ENCODE measurements at regions not wholly inside any gene's neighbourhood (a gene's known extent, or its start where the extent isn't known, plus 50 kb on each side); places are given as distances from the start of the nearest gene placed in this dataset.

DNA sequence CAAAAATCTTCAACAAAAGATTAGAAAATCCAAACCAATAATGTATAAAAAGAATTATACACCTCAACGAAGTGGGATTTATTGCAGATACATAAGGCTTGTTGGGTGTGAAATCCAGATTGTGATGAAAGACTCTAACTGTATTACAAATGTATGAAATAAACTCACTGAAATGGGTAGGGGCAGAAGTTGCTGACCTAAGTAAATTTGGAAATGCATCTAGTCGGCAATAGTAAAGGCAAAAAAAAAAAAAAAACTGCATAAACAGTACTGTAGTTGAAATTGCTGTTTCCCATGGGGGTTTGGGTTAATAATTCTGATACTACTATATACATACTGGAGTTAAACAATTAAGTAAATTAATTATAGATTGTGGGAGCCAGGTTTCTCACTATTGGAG, 130.7 kb upstream of the MAGEB18 start:
- H3K27ac Mint-ChIP-seq, result no peak overlapping the region
- H3K4me3 Mint-ChIP-seq, result no peak overlapping the region
- H3K27me3 Mint-ChIP-seq, result no peaks in the 10 kb centered on the region
- DNase-seq (no peak), ATAC-seq (no peak)
- no peaks in the 10 kb centered on the region for H3K9me3 Mint-ChIP-seq
- H3K4me1 Mint-ChIP-seq, result no peaks in the 10 kb centered on the region

DNA sequence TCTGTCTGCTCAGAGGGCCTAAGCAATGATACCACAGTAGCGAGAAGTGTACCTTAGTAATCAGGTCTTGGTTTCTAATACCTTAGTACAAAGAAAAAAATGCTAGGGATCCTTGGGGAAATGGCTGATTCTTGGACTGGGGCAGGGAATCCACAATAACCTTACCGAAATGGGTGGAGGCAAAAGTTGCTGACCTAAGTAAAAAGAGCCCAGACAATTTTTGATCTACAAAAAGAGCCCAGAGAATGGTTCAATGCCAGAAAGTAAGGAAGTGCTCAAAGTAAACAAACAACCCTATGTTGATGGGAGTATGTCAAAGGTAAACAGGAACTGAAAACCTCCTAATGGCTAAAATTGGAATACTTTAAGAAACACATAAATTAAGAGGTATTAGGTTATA, 130.1 kb upstream of the MAGEB18 start:
- H3K4me3 Mint-ChIP-seq, result no peak overlapping the region
- H3K9me3 Mint-ChIP-seq, result no peaks in the 10 kb centered on the region
- H3K4me1 Mint-ChIP-seq, result no peaks in the 10 kb centered on the region
- ATAC-seq, result no peak
- no peak for DNase-seq
- no peak overlapping the region for H3K27ac Mint-ChIP-seq
- H3K27me3 Mint-ChIP-seq, result no peaks in the 10 kb centered on the region

DNA sequence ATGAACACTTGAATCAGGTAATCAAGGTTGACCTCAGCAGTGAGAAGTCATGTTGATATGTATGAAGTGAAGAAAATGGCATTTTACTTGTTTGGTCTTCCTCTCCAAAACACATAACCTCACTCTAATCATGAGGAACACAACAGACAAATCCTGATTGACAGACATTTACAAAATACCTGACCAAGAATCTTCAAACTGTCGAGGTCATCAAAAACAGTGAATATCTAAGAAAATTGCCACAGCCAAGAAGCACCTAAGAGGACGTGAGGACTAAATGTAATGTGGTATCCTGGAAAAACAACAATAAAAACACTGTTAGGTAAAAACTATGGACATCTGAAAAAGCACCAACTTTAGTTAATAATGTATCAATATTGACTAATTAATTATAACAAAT, 129.5 kb upstream of the MAGEB18 start:
- Mint-ChIP-seq H3K9me3 (no peaks in the 10 kb centered on the region), H3K4me1 (no peaks in the 10 kb centered on the region), H3K4me3 (no peak overlapping the region), H3K27ac (no peak overlapping the region), H3K27me3 (no peaks in the 10 kb centered on the region)
- no peak for DNase-seq
- ATAC-seq, result no peak

DNA sequence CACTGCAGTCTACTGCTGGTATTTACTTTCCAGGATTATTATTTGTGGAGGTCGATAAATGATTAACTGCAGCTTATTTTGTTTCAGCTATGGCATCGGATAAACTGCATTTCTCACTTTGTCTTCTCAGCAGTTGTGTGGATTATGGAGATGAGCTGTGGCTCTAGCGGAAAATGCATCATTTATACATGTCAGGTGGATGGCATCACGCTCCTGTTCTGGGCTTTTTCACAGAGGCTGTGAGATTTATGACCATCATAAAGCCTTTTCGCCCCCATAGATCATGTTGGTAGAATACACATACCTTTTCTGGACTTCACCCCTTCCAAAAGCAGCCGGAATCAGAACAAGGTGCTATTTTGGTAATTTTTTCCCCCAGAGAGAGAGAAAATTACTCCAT, 118.8 kb upstream of the MAGEB18 start:
- Mint-ChIP-seq H3K4me3 (no peak overlapping the region), H3K4me1 (no peaks in the 10 kb centered on the region), H3K9me3 (peaks cover under 1 to 2% of the 10 kb centered on the region in 2 donors), H3K27me3 (no peaks in the 10 kb centered on the region), H3K27ac (no peak overlapping the region)
- ATAC-seq (no peak), DNase-seq (no peak)

DNA sequence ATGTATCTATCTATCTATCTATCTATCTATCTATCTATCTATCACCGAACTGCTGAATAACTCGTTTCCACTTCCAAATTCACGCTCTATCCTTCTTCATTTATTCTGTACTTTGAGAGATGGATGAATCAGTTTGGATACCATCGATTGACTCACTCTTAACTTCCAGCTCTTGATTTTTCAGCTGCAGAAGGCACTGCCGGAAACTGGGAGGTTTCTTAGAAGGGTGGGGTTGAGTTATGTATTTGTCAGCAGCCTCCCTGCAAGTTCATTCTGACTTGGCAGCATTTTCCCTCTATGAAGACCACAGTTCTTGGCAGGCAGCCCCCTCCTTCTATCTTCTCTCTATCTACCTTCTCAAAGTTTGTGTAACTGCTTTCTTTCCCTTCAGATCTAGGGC, 112.0 kb upstream of the MAGEB18 start:
- no peak for ATAC-seq
- H3K4me1 Mint-ChIP-seq, result no peaks in the 10 kb centered on the region
- H3K4me3 Mint-ChIP-seq, result no peak overlapping the region
- H3K9me3 Mint-ChIP-seq, result no peaks in the 10 kb centered on the region
- DNase-seq, result no peak
- no peaks in the 10 kb centered on the region for H3K27me3 Mint-ChIP-seq
- no peak overlapping the region for H3K27ac Mint-ChIP-seq

DNA sequence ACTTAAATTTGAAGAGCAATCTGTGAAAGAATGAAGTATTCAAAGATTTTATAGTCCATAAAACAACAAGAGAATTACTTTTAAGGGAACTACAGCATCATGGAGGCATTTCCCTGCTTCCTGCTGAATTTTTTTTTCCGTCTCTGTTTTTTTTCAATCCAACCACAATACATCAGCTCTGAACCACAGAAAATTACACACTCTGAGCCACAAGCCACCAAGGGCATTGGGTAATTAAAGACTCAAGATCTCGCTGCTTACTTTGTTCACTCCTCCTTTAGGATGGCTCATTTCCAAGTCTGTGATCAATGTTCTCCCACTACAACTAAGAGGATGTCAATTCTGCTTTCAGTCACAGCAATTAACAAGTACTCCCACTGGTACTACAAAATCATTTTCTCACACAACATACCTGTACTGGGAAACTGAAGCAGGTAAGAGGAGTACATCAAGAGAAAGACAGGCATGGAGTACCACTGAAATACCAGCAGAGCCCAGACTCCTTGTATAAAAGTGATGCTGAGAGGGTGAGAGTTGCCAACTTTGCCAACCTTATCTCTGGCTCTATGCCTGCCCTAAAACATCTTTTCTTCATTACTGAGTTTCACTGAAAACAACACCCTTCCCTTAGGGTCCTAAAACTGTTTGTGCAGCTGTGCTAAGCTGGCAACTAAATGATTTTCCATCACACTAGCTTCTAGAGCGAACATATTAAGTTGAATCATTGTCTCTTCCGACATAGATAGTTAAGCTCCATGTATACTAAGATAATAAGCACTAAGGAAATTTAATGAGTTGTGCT, 105.8 kb upstream of the MAGEB18 start:
- peak overlapping the region in 1 of 2 donors; percentile 54 for H3K27ac Mint-ChIP-seq
- ATAC-seq, result no peak
- no peaks in the 10 kb centered on the region for H3K4me1 Mint-ChIP-seq
- DNase-seq, result no peak
- H3K9me3 Mint-ChIP-seq, result no peaks in the 10 kb centered on the region
- H3K4me3 Mint-ChIP-seq, result no peak overlapping the region
- no peaks in the 10 kb centered on the region for H3K27me3 Mint-ChIP-seq

DNA sequence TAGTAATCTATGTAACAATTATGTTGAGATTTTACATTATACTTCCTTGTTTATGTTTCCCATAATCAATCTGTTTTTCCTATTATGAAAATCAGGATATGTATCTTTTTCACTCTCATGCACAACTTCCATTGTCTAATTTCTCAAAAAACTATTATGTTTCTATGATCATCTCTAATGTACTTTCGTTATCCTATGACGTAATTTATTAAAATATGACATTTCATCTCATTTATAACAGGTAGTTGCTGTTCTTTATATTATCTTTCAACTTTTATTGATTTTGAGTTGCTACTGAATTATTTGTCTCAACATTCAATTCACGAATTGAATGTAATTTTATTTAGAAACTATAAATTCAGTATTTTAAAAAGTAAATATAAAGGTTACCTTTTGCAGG, 100.8 kb upstream of the MAGEB18 start:
- no peaks in the 10 kb centered on the region for H3K27me3 Mint-ChIP-seq
- ATAC-seq (no peak), DNase-seq (no peak)
- H3K9me3 Mint-ChIP-seq, result no peaks in the 10 kb centered on the region
- no peak overlapping the region for H3K4me3 Mint-ChIP-seq
- H3K4me1 Mint-ChIP-seq, result no peaks in the 10 kb centered on the region
- no peak overlapping the region for H3K27ac Mint-ChIP-seq

DNA sequence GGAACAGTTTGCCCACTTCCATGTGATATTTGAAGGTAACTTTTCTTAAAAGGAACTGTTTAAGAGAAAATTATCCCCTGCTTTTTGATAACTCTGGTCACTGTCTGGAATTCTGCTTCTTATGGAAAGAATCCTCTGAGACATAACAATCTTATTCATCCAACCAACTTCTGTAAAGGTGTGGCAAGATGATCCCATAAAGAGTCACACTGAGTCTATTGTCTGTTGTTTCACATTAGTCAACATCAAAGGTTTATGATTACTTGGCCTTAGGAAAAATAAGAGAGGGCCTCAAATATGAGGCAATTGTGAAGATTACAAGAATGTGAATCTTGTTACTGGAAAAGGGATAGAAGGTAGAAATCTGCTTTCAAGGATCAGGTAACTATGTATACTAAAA, 88.0 kb upstream of the MAGEB18 start:
- H3K9me3 Mint-ChIP-seq, result no peaks in the 10 kb centered on the region
- H3K27me3 Mint-ChIP-seq, result no peaks in the 10 kb centered on the region
- ATAC-seq (no peak), DNase-seq (no peak)
- no peak overlapping the region for H3K27ac Mint-ChIP-seq
- no peak overlapping the region for H3K4me3 Mint-ChIP-seq
- H3K4me1 Mint-ChIP-seq, result no peaks in the 10 kb centered on the region

DNA sequence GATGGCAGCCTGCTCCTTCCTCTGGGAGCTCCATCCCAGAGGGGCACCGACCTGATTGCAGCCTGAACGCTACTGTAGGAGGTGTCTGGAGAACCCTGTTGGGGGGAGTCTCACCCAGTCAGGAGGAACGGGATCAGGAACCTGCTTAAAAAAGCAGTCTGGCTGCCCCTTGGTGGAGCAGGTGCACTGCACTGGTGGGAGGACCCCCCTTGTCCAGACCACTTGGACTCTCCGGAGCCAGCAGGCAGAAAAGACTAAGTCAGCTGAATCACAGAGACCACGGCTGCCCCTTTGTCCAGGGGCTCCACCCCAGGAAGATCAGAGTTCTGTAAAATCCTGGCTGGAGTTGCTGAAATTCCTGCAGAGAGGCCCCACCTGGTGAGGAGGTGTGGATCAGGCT, 67.3 kb upstream of the MAGEB18 start:
- no peak for ATAC-seq
- no peak overlapping the region for H3K4me3 Mint-ChIP-seq
- H3K4me1 Mint-ChIP-seq, result no peaks in the 10 kb centered on the region
- DNase-seq, result no peak
- H3K9me3 Mint-ChIP-seq, result no peaks in the 10 kb centered on the region
- no peaks in the 10 kb centered on the region for H3K27me3 Mint-ChIP-seq
- no peak overlapping the region for H3K27ac Mint-ChIP-seq

DNA sequence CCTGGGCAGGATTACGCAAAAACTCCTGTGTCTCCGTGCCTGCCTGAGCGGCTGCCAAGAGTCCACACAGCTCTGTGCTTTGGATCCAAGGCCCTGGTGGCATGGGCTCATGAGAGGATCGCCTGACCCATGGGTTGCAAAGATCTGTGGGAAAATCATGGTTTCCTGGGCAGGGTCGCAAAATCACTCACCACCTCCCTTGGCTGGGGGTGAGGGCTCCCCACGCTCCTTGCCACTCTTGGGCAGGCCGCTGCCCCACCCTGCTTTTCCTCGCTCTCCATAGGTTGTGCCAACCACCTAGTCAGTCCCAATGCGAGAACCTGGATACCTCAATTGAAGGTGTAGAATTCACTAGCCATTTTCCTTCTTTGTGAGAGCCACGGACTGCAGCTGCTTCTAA, 66.5 kb upstream of the MAGEB18 start:
- no peaks in the 10 kb centered on the region for H3K4me1 Mint-ChIP-seq
- no peaks in the 10 kb centered on the region for H3K9me3 Mint-ChIP-seq
- ATAC-seq (no peak), DNase-seq (no peak)
- H3K27me3 Mint-ChIP-seq, result no peaks in the 10 kb centered on the region
- no peak overlapping the region for H3K27ac Mint-ChIP-seq
- no peak overlapping the region for H3K4me3 Mint-ChIP-seq

DNA sequence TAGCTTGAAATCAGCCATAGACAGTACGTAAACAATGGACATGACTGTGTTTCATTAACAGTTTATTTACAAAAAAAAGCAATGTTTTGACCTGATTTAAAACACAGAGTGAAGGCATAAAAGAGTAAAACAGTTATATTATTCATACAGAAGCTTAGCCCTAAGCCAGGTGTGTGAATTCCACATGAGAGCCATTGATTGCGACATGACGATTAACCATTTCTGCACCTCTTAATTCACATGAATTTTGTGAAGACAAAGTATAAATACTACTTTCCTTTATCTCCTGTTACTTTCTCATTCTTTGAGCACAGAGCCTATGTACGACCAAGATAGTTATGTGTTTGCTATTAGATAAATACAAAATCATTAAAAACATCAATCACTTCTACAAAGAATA, 55.0 kb upstream of the MAGEB18 start:
- Mint-ChIP-seq H3K4me1 (no peaks in the 10 kb centered on the region), H3K9me3 (no peaks in the 10 kb centered on the region), H3K27ac (no peak overlapping the region), H3K27me3 (no peaks in the 10 kb centered on the region), H3K4me3 (no peak overlapping the region)
- DNase-seq (no peak), ATAC-seq (no peak)

All from stimulated activated naive CD8-positive, alpha-beta T cell treated with anti-CD3 and anti-CD28 coated beads, Interleukin-15, amount 100 ng/mL, for 72 hours (primary cell).